ENCODE measurements at regions not wholly inside any gene's neighbourhood (a gene's known extent, or its start where the extent isn't known, plus 50 kb on each side); places are given as distances from the start of the nearest gene placed in this dataset.
"Not testable (repeated sequence)": the region's sequence is repeated elsewhere in the genome, so short reads cannot be mapped to it uniquely, and the experiment has no call there.

- DNase-seq, result no peak
These were observed 830.8 kb downstream of the LUZP2 start for GRCh38 chr11:25327656-25328055.

GRCh38 chr11:25339281-25339680 is 842.4 kb downstream of the LUZP2 start:
- DNase-seq, result no peak

DNA sequence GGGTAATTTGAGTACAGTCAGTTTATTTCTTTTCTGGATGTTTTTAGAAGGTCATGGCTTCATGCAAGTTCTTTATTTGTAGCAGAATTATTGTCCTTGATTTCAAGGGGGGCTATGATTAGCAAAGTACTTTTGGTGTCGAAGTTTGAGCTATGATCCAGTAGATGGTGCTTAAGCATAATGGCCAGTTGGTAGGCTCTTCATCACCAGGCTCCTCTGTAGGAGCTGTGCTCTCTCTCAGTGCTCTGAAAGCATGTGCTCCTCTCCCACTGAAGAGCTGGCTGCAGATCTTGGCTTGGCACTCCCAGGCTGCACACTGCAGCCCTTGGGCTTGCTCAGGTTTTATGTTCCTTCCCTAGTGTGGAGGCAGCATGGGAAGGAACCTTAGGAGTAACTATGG is 852.7 kb downstream of the LUZP2 start:
- DNase-seq, result no peak

DNA sequence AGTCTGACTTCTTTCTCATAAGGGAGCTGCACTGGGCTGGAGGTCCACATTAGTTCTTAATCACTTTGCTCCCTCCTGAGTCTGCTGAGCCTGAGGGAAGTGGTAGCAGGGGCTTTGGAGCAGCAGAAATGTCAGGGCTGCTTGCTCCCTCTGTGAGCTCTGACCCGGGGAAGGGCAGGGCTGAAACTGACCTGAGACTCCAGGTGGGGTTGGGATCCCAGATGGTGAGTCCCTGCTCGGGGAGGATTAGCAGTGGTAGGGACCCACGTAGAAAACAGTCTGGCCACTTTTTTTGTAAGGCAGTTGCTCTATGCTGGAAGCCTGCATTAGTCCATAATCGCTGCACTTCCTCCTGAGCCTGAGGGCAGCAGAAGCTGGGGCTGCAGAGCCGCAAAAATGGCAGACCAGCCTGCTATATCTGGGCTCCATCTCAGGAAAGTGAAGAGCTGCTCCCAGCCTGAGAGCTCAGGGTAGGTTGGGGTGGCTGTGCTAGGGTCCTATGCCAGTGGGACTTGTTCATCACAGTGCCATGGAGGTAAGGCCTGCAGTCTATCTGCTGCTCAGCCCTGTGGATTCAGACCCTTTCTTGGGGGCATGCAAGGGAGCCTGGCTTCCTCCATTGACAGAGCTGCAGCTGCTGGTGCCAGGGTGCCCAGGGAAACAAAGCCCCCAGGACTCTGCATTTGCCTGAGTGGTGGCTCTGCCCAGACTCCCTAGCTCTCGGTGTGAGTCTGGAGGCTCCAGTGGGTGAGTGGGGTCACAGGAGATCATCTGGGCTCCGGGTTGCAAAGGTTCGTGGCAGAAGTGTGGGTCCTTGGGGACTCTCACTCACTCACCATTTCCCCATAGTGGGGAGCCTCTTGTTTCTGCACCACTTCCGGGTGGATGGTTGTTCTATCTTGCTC is 854.3 kb downstream of the LUZP2 start:
- no peak for DNase-seq

- no peak for DNase-seq
These were observed 860.3 kb downstream of the LUZP2 start for GRCh38 chr11:25357133-25357532.

DNA sequence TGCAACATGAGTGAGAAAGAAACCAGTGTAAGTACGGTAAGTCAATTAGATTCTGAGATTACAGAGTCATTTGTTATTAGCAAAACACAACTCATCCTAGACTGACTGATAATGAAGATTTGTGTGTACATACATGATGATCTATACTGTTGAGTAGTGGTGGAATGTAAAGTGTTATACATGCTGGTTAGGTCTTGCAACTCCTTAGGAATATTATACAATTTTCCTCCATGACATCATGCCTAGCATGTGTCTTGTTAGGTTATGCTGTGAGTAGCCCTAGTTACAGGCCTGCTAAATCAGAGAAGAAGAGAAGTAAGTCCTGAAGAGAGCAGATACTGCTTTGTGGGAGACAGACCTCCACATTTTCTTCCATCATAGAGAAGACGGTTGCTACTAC is 880.6 kb downstream of the LUZP2 start:
- DNase-seq, result no peak

DNA sequence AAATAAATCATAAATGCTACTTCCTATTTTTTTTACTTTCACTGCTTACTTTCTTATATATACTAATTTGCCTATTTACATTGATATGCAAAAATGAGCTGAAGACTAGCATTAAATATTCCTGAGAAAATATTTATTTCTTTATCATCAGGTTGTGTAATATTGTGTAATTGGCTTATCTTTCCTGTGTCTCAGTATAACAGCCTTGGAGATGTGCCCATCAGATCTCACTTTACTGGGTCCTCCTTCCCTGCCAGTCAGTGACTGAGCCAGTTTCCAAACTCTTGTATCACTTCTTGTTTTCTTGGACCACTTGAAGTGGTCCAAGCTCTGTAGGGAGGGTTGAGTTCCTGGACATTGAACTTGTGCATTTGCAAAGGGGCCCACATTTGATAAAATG is 900.0 kb downstream of the LUZP2 start:
- DNase-seq, result no peak

- DNase-seq, result no peak
These were observed 911.3 kb downstream of the LUZP2 start for GRCh38 chr11:25408146-25408545.

- no peak for DNase-seq
These were observed 916.1 kb upstream of the ANO3 start for GRCh38 chr11:25415793-25416192.

DNA sequence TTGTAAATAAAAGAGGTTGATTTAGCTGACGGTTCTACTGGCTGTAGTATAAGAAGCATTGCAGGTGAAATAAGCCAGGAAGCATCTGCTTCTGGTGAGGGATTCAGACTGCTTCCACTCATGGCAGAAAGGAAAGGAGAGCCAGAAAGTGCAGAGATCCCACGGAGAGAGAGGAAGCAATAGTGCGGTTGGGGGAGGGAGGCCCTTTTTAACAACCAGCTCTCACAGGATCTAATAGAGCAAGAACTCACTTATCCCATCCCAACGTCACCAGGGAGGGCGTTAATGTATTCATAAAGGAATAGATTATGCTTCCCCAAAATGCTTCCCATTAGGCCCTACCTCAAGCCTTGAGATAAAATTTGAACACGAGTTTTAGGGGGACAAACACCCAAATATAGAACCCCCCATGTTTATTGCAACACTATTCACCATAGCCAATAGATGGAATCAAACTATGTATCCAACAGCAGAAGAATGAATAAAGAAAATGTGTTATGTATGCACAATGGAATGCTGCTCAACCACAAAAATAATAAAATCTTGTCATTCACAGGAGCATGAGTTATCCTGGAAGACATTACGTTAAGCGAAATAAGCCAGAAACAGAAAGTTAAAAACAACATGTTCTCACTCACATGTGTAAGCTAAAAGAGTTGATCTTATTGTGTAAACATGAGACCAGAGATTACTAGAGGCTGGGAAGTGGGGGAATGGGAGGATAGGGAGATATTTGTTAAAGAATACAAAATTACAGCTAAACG is 908.3 kb upstream of the ANO3 start:
- DNase-seq, result no peak

- no peak for DNase-seq
These were observed 899.6 kb upstream of the ANO3 start for GRCh38 chr11:25432376-25432775.

DNA sequence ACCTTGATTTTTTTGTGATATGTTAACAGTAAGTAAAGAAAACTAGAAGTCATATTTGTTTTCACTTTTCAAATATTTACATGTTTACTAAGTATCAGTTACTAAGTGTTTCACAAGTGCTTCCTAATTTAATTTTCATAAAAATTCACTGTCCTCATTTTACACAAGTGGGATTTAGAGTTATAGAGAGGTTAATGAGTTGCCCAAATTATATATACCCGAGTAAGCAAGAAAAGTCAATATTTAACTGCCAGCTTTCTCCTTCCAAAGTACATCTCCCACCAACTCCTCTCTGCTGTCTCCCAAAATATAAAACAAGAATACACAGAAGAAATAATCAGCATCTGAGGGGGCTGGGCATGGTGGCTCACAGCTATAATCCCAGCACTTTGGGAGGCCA is 896.7 kb upstream of the ANO3 start:
- no peak for DNase-seq

- no peak for DNase-seq
These were observed 895.6 kb upstream of the ANO3 start for GRCh38 chr11:25436326-25436725.

DNA sequence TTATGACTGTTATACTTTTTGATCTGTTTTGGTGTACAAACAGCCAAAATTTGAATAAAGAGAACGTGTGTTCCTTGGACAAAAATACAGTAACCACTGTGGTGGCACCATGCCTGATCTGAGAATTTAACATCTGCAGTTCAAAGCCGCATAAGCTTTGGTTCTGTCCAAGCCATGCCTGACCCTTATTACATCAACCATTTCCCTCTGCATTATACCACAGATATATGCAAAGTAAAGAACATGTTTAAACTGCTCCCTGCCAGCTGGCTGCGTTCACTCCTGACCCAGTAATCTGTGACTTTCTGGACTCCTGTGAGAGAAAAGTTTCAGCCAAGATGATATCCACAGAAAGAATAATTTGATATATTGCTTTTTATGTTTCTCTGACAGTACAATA is 890.5 kb upstream of the ANO3 start:
- no peak for DNase-seq

DNA sequence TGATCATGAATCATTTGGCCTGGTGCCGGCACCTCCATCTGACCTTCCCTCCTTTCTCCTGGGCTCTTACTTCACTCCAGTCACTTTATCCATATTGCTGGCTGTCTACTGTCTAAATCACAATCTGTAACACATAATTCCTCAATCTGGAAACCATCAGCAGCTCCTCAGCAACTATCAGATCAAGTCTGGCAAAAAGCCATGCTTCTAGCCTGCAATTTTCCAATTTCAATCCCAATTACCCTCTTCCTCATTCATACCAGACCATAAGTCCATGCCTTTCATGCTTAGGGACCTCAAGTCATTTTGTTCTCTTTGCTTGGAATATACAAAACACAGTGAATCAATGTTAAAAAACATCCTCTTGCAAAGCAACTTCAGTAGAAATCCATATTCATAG is 882.8 kb upstream of the ANO3 start:
- no peak for DNase-seq

DNA sequence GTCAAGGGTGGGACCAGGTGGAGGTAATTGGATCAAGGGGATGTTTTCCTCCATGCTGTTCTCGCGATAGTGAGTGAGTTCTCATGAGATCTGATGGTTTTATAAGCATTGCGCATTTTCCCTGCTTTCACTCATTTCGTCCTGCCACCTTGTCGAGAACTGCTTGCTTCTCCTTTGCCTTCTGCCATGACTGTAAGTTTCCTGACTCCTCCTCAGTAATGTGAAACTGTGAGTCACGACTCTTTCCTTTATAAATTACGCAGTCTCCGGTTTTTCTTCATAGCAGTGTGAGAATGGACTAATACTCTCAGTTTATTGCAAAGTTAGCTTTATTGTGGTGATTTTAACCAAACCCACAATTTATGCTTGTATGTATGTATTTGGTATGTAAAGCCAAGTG is 878.5 kb upstream of the ANO3 start:
- no peak for DNase-seq

DNA sequence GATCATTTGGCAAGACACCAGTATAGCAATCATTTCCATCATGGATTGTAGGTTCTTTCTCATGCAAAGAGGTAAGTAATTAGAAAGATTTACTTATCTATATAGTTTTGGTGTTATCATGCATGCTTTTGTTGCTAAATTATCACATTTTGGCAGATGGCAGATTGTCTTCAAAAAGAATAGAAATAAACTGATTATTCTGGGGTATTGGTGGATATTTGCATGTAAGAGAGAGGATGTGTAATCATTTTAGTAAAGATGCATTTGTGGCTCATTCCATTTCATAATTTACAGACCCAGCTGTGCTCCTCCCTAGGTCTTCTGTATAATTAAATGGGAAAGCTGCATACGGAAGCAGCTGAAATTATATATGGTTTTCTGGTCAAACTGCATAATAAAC is 875.7 kb upstream of the ANO3 start:
- no peak for DNase-seq

- DNase-seq, result no peak
These were observed 847.9 kb upstream of the ANO3 start for GRCh38 chr11:25483915-25484635.

DNA sequence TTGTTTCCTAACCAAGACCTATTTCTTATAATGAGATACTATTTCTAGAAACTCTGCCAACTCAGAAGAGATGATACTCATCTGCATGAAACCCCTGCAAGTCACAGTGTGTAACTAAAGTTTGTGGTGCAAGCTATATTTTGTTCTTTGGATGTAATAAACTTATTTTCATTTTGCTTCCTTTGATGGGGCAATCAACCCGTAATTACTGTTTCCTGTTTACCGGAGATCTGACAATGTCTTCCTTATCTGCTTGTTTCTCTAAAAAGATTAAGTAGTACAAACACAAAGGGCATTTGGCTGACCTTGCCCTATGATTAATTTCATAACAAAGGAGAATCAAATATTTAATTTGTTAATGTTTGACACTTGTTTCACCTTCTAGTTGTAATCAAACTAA is 846.6 kb upstream of the ANO3 start:
- no peak for DNase-seq

GRCh38 chr11:25486338-25486737 is 845.6 kb upstream of the ANO3 start:
- DNase-seq, result not testable (repeated sequence)

- not testable (repeated sequence) for DNase-seq
These were observed 843.8 kb upstream of the ANO3 start for GRCh38 chr11:25488176-25488575.

DNA sequence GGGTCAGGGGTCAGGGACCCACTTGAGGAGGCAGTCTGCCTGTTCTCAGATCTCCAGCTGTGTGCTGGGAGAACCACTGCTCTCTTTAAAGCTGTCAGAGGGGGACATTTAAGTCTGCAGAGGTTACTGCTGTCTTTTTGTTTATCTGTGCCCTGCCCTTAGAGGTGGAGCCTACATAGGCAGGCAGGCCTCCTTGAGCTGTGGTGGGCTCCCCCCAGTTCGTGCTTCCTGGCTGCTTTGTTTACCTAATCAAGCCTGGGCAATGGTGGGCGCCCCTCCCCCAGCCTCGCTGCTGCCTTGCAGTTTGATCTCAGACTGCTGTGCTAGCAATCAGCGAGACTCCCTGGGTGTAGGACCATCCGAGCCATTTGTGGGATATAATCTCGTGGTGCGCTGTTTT is 830.5 kb upstream of the ANO3 start:
- DNase-seq, result not testable (repeated sequence)

DNA sequence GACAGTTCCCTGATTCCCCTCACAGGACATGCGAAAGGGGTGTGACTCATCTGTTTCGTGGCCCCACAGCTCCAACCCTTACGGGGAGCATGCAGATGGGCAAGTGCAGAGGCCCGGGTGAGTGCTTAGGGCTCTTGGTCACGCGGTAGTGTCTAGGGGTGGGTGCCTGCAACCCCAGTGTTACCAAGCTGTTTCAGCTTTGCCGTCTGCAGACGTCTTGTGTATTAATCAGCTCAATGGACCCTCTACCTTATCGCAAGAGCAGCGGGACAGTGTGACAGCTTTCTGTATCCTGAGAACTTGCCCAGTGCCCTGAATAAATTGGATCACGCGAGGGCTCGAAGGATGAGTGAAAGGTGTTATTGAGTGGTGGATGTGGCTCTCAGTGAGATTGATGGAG is 816.4 kb upstream of the ANO3 start:
- DNase-seq, result no peak

DNA sequence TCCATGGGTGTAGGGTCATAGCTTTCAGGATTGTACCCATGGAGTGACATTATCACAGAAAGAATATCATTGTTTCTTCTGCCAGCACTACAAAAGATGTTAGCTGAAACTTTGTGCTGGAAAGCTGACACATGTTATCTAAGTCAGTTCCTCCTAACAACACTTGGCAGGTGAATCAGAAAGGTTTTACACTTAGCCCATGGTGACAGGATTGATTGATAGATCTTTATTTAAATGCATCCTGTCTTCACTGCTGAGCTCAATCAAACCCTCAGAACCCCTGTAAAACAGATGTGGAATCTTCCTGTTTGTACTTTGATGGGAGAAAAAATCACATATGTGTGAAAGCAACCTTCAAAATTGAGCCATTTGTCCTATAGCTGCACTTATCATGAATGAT is 811.5 kb upstream of the ANO3 start:
- no peak for DNase-seq

All from activated CD4-positive, alpha-beta T cell treated with anti-CD3 and anti-CD28 coated beads, Interleukin-2, Interleukin-6, amounts not matched to agents 100 ng/mL and 50 ng/mL, durations not matched to agents 16 hours and 8 hours (primary cell).